Keratinocyte (primary cell): ENCODE measurements at regions not wholly inside any gene's neighbourhood (a gene's known extent, or its start where the extent isn't known, plus 50 kb on each side); places are given as distances from the start of the nearest gene placed in this dataset.

ENCODE experiments used
- DNase-seq: peaks from one replicate; pipeline ENCODE4 v3.0.0-alpha.2; 2011; ENCODE audit warnings: low read depth, missing footprints, low spot score
- FAIRE-seq: peaks from 2 replicates; lab custom pipeline; 2011; peaks lifted over from hg19 to GRCh38; lab: Jason Lieb, UNC
- H2AFZ ChIP-seq: 2 replicates; pipeline ENCODE4 v1.6.0; 2012; ENCODE audit warnings: low read length, control low read depth, inconsistent platforms; ENCODE audit not compliant: control insufficient read depth
- H3K27ac ChIP-seq: 2 replicates; pipeline ENCODE4 v1.5.1; 2011; ENCODE audit warnings: low read length; ENCODE audit not compliant: control insufficient read depth, insufficient read depth
- H3K27me3 ChIP-seq: 3 replicates; pipeline ENCODE4 v1.6.0; 2011; ENCODE audit warnings: low read length; ENCODE audit not compliant: control insufficient read depth, insufficient read depth; ENCODE audit errors: extremely low read depth
- H3K36me3 ChIP-seq, 2 experiments: 2 replicates in 1 of 2; 3 replicates in 1 of 2; pipeline ENCODE4 v1.5.1; 2011; ENCODE audit warnings: low read length in 2 of 2, mild to moderate bottlenecking in 1 of 2; ENCODE audit not compliant: control insufficient read depth in 2 of 2, insufficient read depth in 2 of 2; ENCODE audit errors: extremely low read depth in 1 of 2
- H3K4me1 ChIP-seq: 3 replicates; pipeline ENCODE4 v1.5.1; 2011; ENCODE audit warnings: low read length; ENCODE audit not compliant: control insufficient read depth, insufficient read depth; ENCODE audit errors: extremely low read depth
- H3K4me2 ChIP-seq: 3 replicates; pipeline ENCODE4 v1.6.0; 2011; ENCODE audit warnings: low read depth, low read length; ENCODE audit not compliant: control insufficient read depth, insufficient read depth; ENCODE audit errors: extremely low read depth
- H3K4me3 ChIP-seq, 3 experiments: fragments of 200-600 bp in 1 of 3; sonication (generic) in 1 of 3; 2 replicates in 2 of 3; 3 replicates in 1 of 3; pipeline ENCODE4 v1.5.1; 2011 to 2016; ENCODE audit warnings: low read length in 3 of 3, mild to moderate bottlenecking in 3 of 3, control low read depth in 2 of 3, inconsistent platforms in 1 of 3, low read depth in 1 of 3, mixed read lengths in 1 of 3, mixed run types in 1 of 3, moderate library complexity in 1 of 3; ENCODE audit not compliant: control insufficient read depth in 2 of 3, insufficient read depth in 2 of 3; ENCODE audit errors: extremely low read depth in 1 of 3
- H3K79me2 ChIP-seq: 2 replicates; pipeline ENCODE4 v1.6.0; 2012; ENCODE audit warnings: low read length; ENCODE audit not compliant: control insufficient read depth, insufficient read depth
- H3K9ac ChIP-seq: 3 replicates; pipeline ENCODE4 v1.6.0; 2011; ENCODE audit warnings: low read length; ENCODE audit not compliant: control insufficient read depth, insufficient read depth; ENCODE audit errors: extremely low read depth
- H3K9me1 ChIP-seq: 3 replicates; pipeline ENCODE4 v1.6.0; 2011; ENCODE audit warnings: low read length; ENCODE audit not compliant: control insufficient read depth, insufficient read depth; ENCODE audit errors: extremely low read depth
- H3K9me3 ChIP-seq: 2 replicates; pipeline ENCODE4 v1.5.1; 2012; ENCODE audit warnings: low read depth, low read length; ENCODE audit not compliant: control insufficient read depth
- H4K20me1 ChIP-seq: 3 replicates; pipeline ENCODE4 v1.6.0; 2011; ENCODE audit warnings: low read length; ENCODE audit not compliant: control insufficient read depth, insufficient read depth; ENCODE audit errors: extremely low read depth
- EZH2 ChIP-seq: IDR thresholded peaks from one replicate; pipeline ENCODE4 v1.6.1; 2012; ENCODE audit warnings: inconsistent platforms, mild to moderate bottlenecking, low read length, moderate library complexity
- dilution Hi-C: fragments of 300-500 bp; cut with MboI; formaldehyde crosslinking; loops from one replicate; pipeline ENCODE4 v1.7.0; 2020; ENCODE audit warnings: low sequenced_read_pairs; ENCODE audit not compliant: extremely low pct_ligation_motif_present
- TF ChIP-seq, protein P1 (sequence below), 3 experiments: IDR thresholded peaks in 1 of 3; conservative IDR thresholded peaks in 1 of 3; optimal IDR thresholded peaks in 1 of 3; 2 replicates in 2 of 3; 3 replicates in 1 of 3; pipeline versions ENCODE3 to v1.5.1; 2011; ENCODE audit warnings: low read length in 3 of 3, mild to moderate bottlenecking in 3 of 3, moderate library complexity in 2 of 3, control low read depth in 1 of 3, inconsistent platforms in 1 of 3; ENCODE audit not compliant: insufficient read depth in 2 of 3; ENCODE audit errors: extremely low read depth in 1 of 3

DNA sequence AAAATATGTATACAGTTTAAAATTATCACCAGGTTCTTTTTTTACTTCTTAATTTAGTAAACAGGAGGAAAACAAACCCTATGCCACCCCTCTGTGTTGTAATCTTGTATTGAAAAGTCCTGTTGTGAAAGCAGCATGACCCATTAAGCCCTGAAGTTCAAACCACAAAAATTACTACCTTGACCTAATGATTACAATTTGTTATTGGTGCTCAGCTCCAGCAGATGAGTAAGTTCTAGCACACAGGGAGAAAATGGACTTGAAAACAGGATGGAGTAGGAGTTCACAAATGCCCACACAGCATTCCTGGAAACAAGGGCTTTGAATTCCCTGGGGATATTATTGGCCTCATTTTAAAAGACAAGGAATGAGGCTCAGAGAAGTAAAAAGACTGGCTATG is 505.8 kb upstream of the ERCC4 start:
- Histone ChIP-seq H3K27me3 (no peaks in the 10 kb centered on the region), H3K9ac (no peak overlapping the region), H3K4me2 (no peak overlapping the region), H3K4me1 (no peaks in the 10 kb centered on the region), H4K20me1 (no peaks in the 10 kb centered on the region), H3K4me3 (no peak overlapping the region), H3K27ac (no peak overlapping the region), H3K9me3 (no peaks in the 10 kb centered on the region), H3K9me1 (no peaks in the 10 kb centered on the region), H3K79me2 (no peaks in the 10 kb centered on the region), H3K36me3 (no peaks in the 10 kb centered on the region), H2AFZ (no peak overlapping the region)
- dilution Hi-C loops: no loop called here
- TF ChIP-seq, protein P1, sequence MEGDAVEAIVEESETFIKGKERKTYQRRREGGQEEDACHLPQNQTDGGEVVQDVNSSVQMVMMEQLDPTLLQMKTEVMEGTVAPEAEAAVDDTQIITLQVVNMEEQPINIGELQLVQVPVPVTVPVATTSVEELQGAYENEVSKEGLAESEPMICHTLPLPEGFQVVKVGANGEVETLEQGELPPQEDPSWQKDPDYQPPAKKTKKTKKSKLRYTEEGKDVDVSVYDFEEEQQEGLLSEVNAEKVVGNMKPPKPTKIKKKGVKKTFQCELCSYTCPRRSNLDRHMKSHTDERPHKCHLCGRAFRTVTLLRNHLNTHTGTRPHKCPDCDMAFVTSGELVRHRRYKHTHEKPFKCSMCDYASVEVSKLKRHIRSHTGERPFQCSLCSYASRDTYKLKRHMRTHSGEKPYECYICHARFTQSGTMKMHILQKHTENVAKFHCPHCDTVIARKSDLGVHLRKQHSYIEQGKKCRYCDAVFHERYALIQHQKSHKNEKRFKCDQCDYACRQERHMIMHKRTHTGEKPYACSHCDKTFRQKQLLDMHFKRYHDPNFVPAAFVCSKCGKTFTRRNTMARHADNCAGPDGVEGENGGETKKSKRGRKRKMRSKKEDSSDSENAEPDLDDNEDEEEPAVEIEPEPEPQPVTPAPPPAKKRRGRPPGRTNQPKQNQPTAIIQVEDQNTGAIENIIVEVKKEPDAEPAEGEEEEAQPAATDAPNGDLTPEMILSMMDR (optimal IDR thresholded peaks at IDR 0.05 in 1 of 3, IDR thresholded peaks at IDR 0.05 in 1 of 3, conservative IDR thresholded peaks at IDR 0.05 in 1 of 3; ENCODE audit: extremely low read depth in 1 of 3, insufficient read depth in 2 of 3, low read length in 3 of 3): no peak
- no peak for TF ChIP-seq EZH2
- FAIRE-seq (no peak), DNase-seq (no peak)

DNA sequence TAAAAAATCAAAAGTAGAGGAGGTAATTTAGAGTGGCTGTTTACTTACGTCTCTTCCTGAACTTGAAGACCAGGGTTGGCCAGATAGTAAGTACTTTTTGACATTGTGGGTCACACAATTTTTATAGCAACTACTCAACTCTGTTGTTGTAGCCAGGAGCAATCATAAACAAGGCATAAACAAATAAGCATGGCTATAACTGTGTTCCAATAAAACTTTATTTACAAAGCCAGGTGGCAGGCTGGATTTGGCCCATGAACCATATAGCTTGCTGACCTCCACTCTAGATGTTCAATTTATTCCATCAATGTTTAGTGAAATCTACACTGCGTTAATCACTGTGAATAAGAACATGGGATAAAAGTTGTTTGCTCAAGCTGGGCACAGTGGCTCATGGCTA is 500.4 kb upstream of the ERCC4 start:
- no peak overlapping the region for H2AFZ ChIP-seq
- H3K36me3 ChIP-seq: no peaks in the 10 kb centered on the region
- no peak overlapping the region for H3K4me2 ChIP-seq
- H3K27ac ChIP-seq: no peak overlapping the region
- H3K27me3 ChIP-seq: no peaks in the 10 kb centered on the region
- no peaks in the 10 kb centered on the region for H3K4me1 ChIP-seq
- H3K9me3 ChIP-seq: no peaks in the 10 kb centered on the region
- no peak overlapping the region for H3K4me3 ChIP-seq
- no peak overlapping the region for H3K9ac ChIP-seq
- no peaks in the 10 kb centered on the region for H4K20me1 ChIP-seq
- DNase-seq (no peak), FAIRE-seq (no peak)
- no peak for TF ChIP-seq EZH2
- TF ChIP-seq, protein P1 (optimal IDR thresholded peaks at IDR 0.05 in 1 of 3, IDR thresholded peaks at IDR 0.05 in 1 of 3, conservative IDR thresholded peaks at IDR 0.05 in 1 of 3; ENCODE audit: extremely low read depth in 1 of 3, insufficient read depth in 2 of 3, low read length in 3 of 3): no peak
- H3K79me2 ChIP-seq: no peaks in the 10 kb centered on the region
- H3K9me1 ChIP-seq: no peaks in the 10 kb centered on the region
- dilution Hi-C loops: no loop called here
